ENCODE measurements at regions not wholly inside any gene's neighbourhood (a gene's known extent, or its start where the extent isn't known, plus 50 kb on each side); places are given as distances from the start of the nearest gene placed in this dataset.

DNA sequence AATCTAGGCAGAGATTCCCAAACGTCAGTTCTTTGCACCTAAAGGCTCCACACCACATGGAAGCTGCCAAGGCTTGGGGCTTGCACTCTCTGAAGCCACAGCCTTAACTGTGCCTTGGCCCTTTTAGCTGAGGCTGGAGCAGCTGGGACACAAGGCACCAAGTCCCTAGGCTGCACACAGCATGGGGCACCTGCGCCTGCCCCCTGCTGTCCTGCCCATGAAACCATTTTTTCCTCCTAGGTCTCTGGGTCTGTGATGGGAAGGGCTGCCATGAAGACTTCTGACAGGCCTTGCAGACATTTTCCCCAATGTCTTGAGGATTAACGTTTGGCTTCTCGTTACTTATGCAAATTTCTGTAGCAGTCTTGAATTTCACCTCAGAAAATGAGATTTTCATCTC lies 241.5 kb downstream of the OSR1 start:
- TF ChIP-seq, protein P1, sequence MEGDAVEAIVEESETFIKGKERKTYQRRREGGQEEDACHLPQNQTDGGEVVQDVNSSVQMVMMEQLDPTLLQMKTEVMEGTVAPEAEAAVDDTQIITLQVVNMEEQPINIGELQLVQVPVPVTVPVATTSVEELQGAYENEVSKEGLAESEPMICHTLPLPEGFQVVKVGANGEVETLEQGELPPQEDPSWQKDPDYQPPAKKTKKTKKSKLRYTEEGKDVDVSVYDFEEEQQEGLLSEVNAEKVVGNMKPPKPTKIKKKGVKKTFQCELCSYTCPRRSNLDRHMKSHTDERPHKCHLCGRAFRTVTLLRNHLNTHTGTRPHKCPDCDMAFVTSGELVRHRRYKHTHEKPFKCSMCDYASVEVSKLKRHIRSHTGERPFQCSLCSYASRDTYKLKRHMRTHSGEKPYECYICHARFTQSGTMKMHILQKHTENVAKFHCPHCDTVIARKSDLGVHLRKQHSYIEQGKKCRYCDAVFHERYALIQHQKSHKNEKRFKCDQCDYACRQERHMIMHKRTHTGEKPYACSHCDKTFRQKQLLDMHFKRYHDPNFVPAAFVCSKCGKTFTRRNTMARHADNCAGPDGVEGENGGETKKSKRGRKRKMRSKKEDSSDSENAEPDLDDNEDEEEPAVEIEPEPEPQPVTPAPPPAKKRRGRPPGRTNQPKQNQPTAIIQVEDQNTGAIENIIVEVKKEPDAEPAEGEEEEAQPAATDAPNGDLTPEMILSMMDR (IDR thresholded peaks at IDR 0.05) = no peak
- TF ChIP-seq POLR2A (IDR thresholded peaks at IDR 0.05) = no peak

Data from esophagus squamous epithelium (tissue), 4 donors.